IMR-90 (cell line): ENCODE measurements at regions not wholly inside any gene's neighbourhood (a gene's known extent, or its start where the extent isn't known, plus 50 kb on each side); places are given as distances from the start of the nearest gene placed in this dataset.

Experiments used
- CEBPB ChIP-seq: IDR thresholded peaks from 2 replicates; pipeline ENCODE4 v1.6.1; 2012; ENCODE audit warnings: low read depth, low read length, improper control_type of control experiment
- CHD1 ChIP-seq: IDR thresholded peaks from 2 replicates; pipeline ENCODE4 v1.6.1; 2012; ENCODE audit warnings: low read depth, low read length, improper control_type of control experiment
- CTCF ChIP-seq: conservative IDR thresholded peaks from 2 replicates; pipeline ENCODE4 v1.5.1; 2012; ENCODE audit warnings: mild to moderate bottlenecking, low read depth, low read length, improper control_type of control experiment
- FOS ChIP-seq: fragments of 150-350 bp; IDR thresholded peaks from 2 replicates; pipeline ENCODE4 v1.6.1; 2016; ENCODE audit warnings: low read depth, low read length
- POLR2A ChIP-seq: IDR thresholded peaks from 2 replicates; pipeline ENCODE4 v1.6.1; 2012; ENCODE audit warnings: mild to moderate bottlenecking, low read depth, low read length
- RAD21 ChIP-seq: IDR thresholded peaks from 2 replicates; pipeline ENCODE4 v1.6.1; 2012; ENCODE audit warnings: low read length, improper control_type of control experiment
- SMC3 ChIP-seq: fragments of 150-350 bp; IDR thresholded peaks from 2 replicates; pipeline ENCODE4 v1.6.1; 2016; ENCODE audit warnings: low read depth, mild to moderate bottlenecking, antibody characterized with exemption, low read length, moderate library complexity

DNA sequence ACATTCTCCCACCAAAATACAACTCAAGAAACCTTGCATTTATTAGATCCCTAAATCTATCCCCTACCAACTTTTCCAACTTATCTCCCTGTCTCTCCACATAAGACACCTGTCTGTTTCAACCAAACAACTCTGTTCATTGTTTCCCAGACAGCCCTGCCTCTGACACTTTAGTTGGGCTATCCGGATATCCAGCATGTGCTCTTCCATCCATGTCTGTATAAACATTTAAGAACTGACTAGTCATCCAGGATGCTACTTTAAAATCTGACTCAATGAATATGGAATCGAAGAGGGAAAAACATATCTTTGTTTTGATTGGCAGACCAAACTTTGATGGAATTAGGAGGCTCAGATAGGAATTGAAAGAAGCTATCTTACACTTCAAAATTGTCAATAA is 143.2 kb upstream of the DCAF8L1 start:
- TF ChIP-seq CTCF (no peak), CEBPB (no peak), POLR2A (no peak), CHD1 (no peak), RAD21 (no peak), SMC3 (no peak), FOS (no peak)
